COLO668 (cell line): ENCODE measurements at regions not wholly inside any gene's neighbourhood (a gene's known extent, or its start where the extent isn't known, plus 50 kb on each side); places are given as distances from the start of the nearest gene placed in this dataset.

Source experiments
- DNase-seq: peaks from one replicate; lab custom pipeline; 2025; ENCODE audit not compliant: unreplicated experiment; lab: John Stamatoyannopoulos, UW

- DNase-seq: no peak
Observed at GRCh38 chr16:13545271-13545670, 374.7 kb upstream of the ERCC4 start.

DNA sequence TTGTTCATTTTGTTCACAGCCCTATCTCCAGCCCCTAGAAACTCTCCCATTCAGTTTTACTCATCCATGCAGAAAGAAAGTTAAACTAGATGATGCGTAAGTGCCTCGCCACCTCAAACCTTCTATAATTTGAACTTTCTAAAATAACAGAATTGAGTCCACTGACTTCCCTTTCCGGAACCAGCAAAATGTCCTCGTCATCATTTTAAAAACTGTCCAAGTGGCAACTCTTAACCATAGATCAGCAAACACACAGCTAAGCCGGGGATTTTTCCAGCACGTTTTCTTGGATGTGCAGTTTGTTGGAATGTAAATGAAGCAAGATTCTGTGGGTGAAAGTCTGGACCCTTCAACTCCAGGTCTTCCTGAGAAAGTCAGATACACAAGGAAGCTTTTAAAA is 369.7 kb upstream of the ERCC4 start:
- DNase-seq: no peak

DNA sequence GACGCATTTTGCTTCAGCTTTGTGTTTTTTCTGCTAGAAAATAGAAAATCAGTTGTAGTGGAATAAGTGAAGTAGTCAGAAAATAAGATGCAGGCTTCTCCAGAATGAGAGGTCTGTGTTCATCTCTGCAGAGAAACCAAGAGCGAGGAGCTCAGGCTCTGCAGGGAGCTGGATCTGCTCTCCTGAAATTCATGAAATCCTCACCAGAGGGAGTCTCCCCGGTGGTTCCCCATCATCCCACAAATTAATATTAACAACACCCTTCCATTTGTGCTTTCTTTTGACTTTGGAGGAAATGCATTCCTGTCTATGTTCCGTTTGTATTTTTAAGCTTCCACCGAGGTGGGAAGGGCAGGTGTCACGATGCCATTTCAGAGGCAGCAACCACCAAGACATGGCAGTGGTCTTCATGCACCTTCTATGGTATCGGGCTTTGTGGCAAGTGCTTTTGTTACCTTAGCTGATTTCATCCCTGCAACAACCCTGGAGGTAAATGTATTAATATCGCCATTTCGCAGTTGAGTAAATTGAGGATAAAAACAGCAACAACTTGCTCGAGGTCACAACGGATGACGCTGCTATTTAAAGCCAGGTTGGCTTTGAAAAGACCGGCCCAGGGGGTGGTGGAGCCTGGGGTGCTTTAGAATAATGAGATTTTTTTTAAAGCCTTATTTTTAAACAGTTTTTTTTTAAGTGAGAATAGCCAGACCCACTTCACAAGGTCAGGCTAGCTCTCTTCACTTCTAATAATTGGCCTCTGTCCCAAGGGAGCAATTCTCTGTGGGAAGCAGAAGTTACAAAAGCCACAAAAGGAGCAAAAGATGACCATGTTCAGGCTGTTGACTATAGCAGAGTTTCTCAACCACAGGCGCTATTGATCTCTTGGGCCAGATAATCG is 367.6 kb upstream of the ERCC4 start:
- no peak for DNase-seq

GRCh38 chr16:13552960-13553257 is 367.0 kb upstream of the ERCC4 start:
- no peak for DNase-seq

DNA sequence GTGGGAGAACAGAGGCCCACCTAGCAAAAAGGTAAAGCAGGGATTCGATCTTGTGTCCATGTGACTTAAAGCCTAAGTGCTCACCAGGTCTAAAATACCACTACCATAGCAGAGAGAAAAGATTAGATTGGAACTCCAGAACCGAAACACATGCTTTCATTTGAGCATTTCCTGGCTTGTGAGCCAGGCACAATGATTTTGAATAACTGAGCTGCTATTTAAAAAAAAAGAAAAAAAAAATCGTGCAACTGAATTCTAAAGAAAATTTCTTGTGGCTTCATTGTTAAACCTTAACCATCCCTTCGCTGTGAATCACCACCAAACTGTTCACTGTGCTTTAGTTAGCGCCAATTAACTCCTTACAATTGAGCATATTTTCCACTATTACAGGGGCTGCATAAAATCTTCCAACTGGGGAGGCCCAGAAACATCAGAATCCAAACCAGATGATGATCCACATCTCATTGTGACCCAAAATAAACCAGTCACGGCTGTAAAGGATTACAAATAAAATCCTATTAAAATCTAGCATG is 366.4 kb upstream of the ERCC4 start:
- no peak for DNase-seq

DNA sequence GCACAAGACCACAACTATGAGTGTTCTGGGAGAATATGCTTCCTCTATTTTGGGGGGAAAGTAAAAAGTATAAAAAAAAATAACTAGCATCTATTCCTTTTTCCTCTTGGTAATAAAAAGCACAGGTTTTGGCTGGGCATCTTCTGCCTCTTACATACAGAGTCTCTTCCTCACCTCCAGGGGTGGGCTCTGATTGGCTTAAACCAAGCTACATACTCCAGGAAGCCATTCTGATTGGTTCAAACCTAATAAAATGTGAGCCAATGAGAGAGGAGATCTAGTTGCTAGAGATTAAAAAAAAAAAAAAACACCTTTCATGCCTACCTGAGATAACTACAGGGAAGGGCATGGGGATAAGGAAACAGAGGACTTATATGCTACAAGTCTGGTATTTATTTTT is 365.9 kb upstream of the ERCC4 start:
- no peak for DNase-seq

DNA sequence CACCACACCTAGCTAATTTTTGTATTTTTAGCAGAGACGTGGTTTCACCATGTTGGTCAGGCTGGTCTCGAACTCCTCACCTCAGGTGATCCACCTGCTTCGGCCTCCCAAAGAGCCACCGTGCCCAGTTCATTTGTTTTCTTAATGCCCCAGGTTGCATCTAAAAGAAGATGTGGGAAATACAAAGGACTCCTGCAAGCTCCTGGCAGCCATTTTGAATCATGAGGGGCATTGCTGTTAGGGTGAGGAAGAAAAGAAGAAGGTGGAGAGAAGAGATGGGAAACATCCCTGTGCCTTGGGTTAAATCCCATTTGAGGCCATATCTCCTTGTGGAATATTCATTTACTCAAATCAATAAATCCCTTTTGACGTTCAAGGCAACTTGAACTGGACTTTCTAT is 365.3 kb upstream of the ERCC4 start:
- DNase-seq: no peak

DNA sequence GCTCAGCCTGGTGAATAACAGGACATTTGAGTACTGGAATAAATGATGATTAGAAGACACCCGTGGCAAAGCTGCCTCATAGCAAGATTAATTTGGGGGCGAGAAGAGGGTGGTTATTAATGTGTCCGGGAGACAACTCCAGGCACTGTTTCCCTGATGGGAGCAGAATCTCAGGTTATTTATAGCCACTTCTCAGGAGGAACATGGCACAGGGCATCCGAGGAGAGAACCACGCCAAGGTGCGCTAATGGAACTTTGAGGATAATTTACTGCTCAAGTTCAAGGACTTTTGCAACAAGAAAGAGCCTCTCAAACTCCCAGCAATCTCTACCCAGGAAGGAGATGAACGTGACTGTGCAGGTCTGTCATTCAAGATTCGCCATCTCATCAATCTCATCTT is 362.5 kb upstream of the ERCC4 start:
- no peak for DNase-seq

DNA sequence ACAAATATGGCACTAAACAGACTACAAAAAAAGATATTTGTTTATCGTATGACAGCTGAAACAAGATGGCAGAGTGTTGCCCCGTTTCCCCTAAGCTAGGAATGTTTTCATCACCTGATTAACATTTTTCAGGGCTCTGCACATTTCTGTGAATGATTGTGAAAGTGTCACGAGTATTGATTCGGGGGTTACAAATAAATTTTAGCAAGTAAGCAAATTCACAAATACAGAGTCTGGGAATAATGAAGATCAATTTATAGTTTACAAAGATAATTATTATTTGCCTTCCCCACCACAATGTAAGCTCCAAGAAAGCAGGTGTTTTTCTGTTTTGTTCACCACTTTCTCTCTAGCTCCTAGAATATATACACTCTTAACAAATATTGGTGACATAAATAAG is 361.2 kb upstream of the ERCC4 start:
- DNase-seq: no peak

- DNase-seq: no peak
Observed at GRCh38 chr16:13559624-13560023, 360.3 kb upstream of the ERCC4 start.

DNA sequence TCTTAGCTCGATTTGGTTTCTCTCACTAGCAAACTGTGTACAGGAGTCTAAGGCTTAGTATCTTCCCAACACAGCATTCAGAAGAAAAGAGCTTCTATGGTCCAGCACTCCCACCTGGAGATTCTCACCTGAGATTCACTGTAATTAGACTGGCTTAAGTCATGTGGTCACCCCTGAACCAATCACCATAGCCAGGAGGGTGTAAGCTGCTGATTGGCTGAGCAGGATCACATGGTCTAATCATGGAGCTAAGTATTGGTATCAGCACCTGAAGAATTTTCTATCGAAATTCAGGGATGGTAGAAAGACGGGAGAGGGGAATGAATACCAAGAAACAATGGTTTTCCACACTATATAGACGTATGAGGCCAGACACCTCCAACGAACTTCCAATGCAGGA is 359.8 kb upstream of the ERCC4 start:
- no peak for DNase-seq

GRCh38 chr16:13561291-13562070 is 358.5 kb upstream of the ERCC4 start:
- no peak for DNase-seq

GRCh38 chr16:13568803-13569202 is 351.2 kb upstream of the ERCC4 start:
- no peak for DNase-seq

DNA sequence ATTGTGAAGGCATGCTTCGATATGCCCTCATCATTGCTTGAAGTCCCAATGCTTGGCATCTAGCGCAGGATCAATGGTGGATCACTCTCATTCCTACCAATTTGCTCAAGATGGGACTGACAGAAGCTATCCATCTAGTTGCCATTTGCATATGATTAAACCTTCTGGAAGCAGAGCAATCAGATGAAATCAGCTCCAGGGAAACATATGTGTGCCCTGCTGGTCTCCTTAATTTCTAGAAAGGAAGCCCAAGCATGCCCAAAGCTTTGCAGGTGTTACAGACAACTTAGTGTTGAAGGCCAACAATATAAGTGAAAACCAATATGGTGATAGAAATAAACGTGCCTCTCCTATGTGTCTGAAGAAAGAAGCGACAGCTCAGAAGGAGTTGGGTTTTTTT is 350.0 kb upstream of the ERCC4 start:
- DNase-seq: no peak

- DNase-seq: no peak
Observed at GRCh38 chr16:13571036-13571435, 348.9 kb upstream of the ERCC4 start.

- no peak for DNase-seq
Observed at GRCh38 chr16:13573903-13574302, 346.1 kb upstream of the ERCC4 start.

DNA sequence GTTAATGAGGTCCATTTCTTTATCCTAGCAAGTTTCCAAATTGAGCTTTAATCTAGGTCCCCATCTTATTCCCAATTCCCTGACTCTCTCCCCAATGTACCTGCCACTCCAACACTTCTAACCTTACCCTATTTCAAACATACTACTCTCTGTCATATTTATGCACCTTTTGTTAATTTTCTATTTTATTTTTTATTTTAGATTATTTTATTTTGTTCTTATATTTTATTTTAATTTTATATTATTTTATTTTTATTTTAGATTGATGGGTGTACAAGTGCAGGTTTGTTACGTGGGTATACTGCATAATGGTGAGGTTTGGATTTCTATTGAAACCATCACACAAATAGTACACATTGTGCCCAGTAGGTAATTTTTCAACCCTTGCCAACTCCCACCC is 333.9 kb upstream of the ERCC4 start:
- DNase-seq: no peak

- no peak for DNase-seq
Observed at GRCh38 chr16:13587181-13587580, 332.8 kb upstream of the ERCC4 start.

GRCh38 chr16:13594823-13595222 is 325.1 kb upstream of the ERCC4 start:
- no peak for DNase-seq

- no peak for DNase-seq
Observed at GRCh38 chr16:13606804-13607203, 313.1 kb upstream of the ERCC4 start.

- DNase-seq: no peak
Observed at GRCh38 chr16:13607289-13607688, 312.7 kb upstream of the ERCC4 start.

DNA sequence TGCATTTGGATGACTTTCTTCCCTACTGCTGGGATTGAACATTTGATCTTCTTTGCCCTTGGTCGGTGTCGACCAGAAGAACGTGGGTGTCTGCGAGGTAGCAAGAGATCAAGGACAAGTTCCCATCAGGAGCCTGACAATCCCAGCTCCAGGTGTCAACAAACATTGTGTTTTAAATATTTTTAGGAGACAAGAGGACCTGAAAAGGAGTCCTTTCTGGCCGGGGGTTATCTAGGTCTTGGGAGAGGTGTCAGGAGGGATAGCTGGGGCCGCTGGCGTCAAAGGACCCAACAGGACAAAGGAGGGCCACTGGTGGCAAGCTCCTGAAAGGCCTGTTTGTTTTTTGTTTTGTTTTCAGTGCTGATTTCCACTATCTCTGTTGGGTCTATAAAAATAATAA is 308.4 kb upstream of the ERCC4 start:
- DNase-seq: no peak
